ENCODE measurements at regions not wholly inside any gene's neighbourhood (a gene's known extent, or its start where the extent isn't known, plus 50 kb on each side); places are given as distances from the start of the nearest gene placed in this dataset.

- DNase-seq: no peak
Measured at GRCh38 chr10:112000466-112000865, 183.1 kb downstream of the GPAM start.

GRCh38 chr10:112002206-112002605 lies 181.4 kb downstream of the GPAM start:
- DNase-seq: no peak

DNA sequence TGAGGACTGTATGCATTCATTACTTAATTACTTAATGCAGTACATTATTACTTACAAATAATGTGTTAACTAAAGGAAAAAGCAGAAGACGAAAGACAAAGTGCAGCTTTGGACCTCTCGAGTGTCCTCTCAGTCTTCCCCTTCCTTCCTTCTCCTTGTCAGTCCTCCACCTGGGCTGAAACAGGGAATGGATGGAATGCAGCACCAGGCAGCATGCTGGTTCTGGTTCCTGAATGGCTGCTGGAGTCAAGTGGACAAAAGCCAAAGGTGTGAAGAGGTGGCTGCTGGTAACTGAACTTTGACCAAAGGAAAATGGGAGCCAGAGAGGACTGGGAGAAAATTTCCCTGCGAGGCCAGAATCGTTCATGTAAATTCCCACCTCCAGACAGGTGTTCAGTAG lies 179.5 kb downstream of the GPAM start:
- DNase-seq: no peak

DNA sequence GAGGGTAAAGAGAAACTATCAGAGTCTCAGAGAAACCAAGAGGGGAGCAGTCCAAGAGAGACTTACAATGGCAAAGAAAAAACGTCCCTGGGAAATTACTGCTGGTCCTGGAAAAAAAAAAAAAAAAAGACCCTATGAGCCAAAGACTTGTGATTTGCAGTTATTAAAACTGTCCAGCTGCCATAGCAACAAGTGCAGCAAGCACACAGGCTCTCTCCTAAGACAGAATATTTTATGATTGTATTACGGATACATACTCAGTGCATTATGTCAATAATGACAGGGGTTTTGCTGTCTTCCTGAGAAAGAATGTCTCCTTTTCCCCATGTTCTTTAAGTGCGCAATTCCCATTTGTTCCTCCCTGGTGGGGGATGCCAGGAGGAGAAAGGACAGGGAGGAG lies 178.5 kb downstream of the GPAM start:
- no peak for DNase-seq

GRCh38 chr10:112006407-112006806 lies 177.2 kb downstream of the GPAM start:
- no peak for DNase-seq

GRCh38 chr10:112006831-112007230 lies 176.7 kb downstream of the GPAM start:
- no peak for DNase-seq

DNA sequence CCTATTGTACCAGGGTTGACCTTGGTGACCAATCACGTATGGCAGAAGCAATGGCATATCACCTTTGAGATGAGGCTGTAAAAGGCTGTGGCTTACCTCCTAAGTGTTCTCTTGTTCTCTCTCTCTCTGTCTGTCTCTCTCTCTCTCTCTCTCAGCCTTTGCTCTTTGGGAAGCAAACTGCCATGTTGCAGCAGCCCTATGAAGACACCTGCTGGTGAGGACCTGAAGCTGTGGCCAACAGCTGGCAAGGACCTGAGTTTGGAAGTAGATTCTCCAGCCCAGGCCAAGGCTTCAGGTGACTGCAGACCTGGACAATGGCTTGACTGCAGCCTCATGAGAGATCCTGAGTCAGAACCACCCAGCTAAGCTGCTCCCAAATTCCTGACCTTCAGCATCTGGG lies 161.4 kb downstream of the GPAM start:
- no peak for DNase-seq

DNA sequence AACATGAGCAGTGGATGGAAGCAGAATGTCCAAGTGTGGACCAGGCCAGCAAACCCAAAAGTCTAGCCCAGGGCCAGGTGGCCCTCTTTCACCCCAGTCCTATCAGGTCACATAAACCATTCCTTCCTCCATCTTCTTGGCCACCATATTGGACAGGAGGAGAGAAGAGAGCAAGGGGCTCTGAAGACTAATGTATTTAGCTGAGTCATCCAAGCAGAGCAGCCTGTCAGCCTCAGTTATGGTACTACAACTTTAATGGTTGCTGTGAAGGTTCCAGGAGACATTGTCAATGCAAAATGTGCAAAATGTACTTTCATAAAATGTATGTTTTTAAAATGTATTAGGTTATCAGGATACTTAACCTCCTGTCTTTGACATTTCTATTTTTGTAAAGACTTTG lies 159.5 kb downstream of the GPAM start:
- no peak for DNase-seq

- DNase-seq: no peak
Measured at GRCh38 chr10:112025228-112025627, 158.3 kb downstream of the GPAM start.

- no peak for DNase-seq
Measured at GRCh38 chr10:112026438-112026837, 157.1 kb downstream of the GPAM start.

DNA sequence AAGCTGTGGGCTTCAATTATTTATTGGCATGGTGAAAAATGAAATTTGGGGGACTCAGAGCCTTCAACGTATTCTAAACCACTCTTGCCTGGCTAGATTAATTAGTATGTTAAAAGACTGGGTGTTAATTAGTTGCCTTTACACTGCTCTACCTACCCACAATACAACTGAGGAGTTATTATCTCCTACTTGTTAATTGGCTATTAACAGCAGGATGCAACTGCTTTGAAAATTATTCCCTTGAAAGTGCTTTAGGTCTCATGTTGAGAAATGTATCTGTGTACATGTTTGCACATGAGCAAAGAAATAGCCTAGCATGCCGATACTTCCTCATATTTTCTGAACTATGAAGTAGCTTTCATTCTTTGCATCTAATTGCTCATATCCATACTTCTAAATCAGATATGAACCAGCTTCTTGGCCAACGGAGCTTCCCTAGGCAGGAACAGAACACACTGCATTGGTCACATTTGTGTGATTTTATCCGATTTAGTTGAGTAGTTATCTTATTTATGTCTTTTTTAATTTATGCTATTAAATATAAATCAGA lies 155.8 kb downstream of the GPAM start:
- no peak for DNase-seq

- no peak for DNase-seq
Measured at GRCh38 chr10:112030431-112030830, 153.1 kb downstream of the GPAM start.

GRCh38 chr10:112039823-112040222 lies 143.7 kb downstream of the GPAM start:
- DNase-seq: no peak

DNA sequence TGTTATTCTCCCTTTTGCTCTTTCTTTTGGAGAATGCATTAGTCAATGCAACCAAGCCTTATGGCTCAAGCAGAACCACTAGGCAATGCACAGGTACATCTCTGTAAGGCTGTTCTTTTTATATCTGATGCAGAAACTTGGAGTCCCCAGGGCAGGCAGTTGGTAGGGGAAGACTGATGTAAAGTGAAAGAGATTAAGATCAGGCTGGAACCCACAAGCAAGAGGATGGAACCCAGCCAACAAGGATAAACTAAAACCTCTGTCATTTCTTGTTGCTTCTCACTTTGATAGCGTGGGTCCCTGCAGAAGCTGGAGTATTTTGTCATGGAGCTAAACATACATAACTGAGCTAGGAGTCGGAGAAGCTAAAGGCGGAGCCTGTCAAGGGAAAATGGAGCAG lies 142.9 kb downstream of the GPAM start:
- DNase-seq: no peak

DNA sequence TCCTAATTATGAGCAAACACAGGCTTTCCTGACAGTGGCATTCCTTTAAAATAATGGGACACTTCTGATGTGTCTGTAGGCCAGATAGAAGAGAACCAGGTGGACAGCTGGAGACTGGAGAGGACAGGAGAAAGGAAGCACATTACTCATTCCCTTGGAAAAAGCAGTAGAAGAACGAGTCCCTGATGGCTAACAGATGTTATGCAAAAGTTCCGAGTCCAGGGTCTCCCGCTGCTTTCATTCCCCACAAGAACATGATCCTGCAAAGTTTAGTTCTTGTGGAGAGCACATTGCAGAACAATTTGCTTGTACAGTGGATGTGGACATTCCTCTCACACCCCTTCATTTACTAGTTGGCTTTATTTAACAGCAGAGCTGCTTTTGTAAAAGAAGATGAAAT lies 137.6 kb downstream of the GPAM start:
- no peak for DNase-seq

GRCh38 chr10:112047674-112048073 lies 135.9 kb downstream of the GPAM start:
- DNase-seq: no peak

DNA sequence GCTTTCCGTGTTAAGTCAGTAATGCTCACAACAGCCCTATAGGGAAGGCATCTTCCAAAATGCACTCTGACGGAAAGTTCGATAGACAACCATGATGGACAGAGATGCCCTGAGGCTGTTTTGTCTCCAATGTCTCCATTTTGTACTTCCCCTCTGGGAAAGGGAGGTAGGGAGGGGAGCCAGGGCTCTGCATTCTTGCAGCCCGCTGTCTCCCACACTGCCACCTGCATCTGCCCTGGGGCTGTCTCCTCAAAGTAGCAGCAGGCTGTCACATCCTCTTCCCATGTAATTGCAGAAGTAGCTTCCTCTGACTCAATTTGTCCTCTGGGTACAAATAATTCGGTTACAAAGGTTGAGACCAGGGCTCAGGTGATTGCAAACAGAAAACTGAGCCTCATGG lies 131.4 kb downstream of the GPAM start:
- no peak for DNase-seq

GRCh38 chr10:112053895-112054294 lies 129.7 kb downstream of the GPAM start:
- no peak for DNase-seq

- DNase-seq: no peak
Measured at GRCh38 chr10:112054516-112054915, 129.0 kb downstream of the GPAM start.

DNA sequence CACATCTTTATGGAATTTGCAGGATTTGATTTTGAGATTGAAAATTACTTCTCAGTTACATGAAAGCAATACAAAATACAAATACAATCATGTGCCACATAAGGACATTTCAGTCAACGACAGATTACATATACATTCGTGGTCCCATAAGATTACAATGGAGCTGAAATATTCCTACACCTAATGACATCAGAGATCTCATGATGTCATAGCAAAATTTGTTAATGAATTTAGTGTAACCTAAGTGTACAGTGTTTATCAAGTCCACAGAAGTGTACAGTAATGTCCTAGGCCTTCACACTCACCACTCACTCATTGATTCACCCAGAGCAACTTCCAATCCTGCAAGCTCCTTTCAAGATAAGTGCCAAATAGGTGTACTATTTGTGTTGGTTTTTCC lies 126.5 kb downstream of the GPAM start:
- DNase-seq: no peak

- no peak for DNase-seq
Measured at GRCh38 chr10:112059220-112059619, 124.3 kb downstream of the GPAM start.

DNA sequence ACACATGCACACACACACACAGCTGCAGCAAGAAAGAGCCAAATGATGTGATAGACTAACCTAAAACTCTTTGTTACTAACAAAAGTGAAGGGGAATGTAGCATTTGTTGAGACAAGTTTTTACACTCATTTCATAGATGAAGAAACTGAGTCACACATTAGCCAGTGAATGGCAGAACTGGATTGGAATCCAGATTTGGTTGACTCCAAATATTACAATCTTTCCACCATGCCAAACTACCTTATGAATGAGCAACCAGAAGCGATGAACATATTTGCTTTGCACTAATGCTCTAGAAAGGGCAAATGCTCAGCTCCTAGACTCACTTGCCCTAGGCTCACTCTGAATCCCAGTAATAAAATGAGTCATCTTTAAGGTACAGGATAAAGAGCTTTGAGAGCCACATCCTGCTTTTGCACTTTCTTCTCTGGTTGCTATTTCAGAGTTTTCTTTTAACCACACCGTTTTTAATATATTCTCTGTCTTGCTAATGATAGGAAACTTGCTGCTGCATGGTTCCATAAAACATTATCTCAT lies 111.9 kb downstream of the GPAM start:
- DNase-seq: no peak

DNA sequence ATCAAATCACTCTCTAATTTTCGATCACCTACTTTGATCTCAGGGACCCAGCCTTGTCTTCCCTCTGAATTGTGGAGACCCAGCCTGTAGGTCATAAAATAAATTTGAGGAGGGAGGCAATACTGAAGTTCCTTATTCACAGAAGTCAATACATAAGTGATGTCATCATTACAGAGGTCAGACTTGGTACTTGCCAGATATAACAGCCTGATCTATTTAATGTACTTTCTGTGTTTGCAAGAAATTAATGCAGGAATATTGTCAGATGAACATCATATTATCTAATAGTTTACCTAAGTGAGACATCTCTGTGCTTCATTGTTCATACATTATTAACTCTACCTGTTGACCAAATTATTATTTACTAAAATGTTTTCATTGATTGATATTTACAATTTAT lies 105.6 kb downstream of the GPAM start:
- no peak for DNase-seq

- DNase-seq: no peak
Measured at GRCh38 chr10:112080231-112080630, 103.3 kb downstream of the GPAM start.

- DNase-seq: no peak
Measured at GRCh38 chr10:112082120-112082519, 101.4 kb downstream of the GPAM start.

- no peak for DNase-seq
Measured at GRCh38 chr10:112083472-112083871, 100.1 kb downstream of the GPAM start.

Data from NCI-H1436 treated with DMSO at 0.1 percent for 48 hours (cell line).